ENCODE measurements at regions not wholly inside any gene's neighbourhood (a gene's known extent, or its start where the extent isn't known, plus 50 kb on each side); places are given as distances from the start of the nearest gene placed in this dataset.

DNA sequence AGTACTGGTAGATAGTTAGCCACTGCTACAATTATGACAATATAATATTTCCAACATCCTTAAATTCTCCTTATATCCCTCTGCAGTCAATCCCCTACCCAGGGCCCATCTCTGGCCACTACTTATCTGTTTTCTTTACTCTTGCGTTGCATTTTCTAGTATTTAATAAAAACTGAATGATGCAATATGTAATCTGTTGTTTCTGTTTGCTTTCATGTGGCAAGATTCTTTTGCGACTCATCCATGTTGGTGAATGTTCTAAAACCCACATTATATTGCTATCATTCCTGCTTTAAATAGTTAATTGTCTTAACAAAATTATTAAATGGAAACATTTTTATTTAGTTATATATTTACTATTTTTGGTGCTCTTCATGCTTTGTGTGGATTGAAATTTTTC, 338.5 kb downstream of the MDFIC start:
- H2BK15ac ChIP-seq (ENCODE audit: low read length) = no peak overlapping the region
- no peak overlapping the region for H3K18ac ChIP-seq (ENCODE audit: extremely low read depth, low read length)
- ChIA-PET POLR2A (ENCODE audit: partially characterized antibody) (no interaction called here), CTCF (ENCODE audit: partially characterized antibody) (no interaction called here)
- no peak overlapping the region for H4K5ac ChIP-seq (ENCODE audit: insufficient read length, low read depth, low read length)
- H2AFZ ChIP-seq (ENCODE audit: low read length) = no peak overlapping the region
- no peaks in the 10 kb centered on the region for H3K79me2 ChIP-seq (ENCODE audit: control insufficient read depth in 1 of 2, insufficient read depth in 2 of 2, low read length in 2 of 2)
- H4K8ac ChIP-seq (ENCODE audit: extremely low read depth, insufficient read depth, low read length) = no peak overlapping the region
- H3K9ac ChIP-seq (replicated peaks in 1 of 4; ENCODE audit: extremely low read depth in 1 of 4, low read depth in 3 of 4, low read length in 3 of 4) = no peak overlapping the region
- no peak overlapping the region for H3K23ac ChIP-seq (ENCODE audit: insufficient read length)
- no peak for TF ChIP-seq NANOG (IDR thresholded peaks at IDR 0.05; ENCODE audit: insufficient read depth, low read depth, low read length, poor library complexity, severe bottlenecking)
- TF ChIP-seq EZH2 (IDR thresholded peaks at IDR 0.05; ENCODE audit: low read depth, low read length, severe bottlenecking) = no peak
- no peak for TF ChIP-seq SRF (IDR thresholded peaks at IDR 0.05; ENCODE audit: low read depth, low read length)
- no peak for TF ChIP-seq ZNF274 (IDR thresholded peaks at IDR 0.05; ENCODE audit: borderline replicate concordance, extremely low read depth, low read length)
- no peak for TF ChIP-seq CTBP2 (IDR thresholded peaks at IDR 0.05; ENCODE audit: borderline replicate concordance, insufficient read depth, insufficient read length, low read length)
- TF ChIP-seq, protein P1, sequence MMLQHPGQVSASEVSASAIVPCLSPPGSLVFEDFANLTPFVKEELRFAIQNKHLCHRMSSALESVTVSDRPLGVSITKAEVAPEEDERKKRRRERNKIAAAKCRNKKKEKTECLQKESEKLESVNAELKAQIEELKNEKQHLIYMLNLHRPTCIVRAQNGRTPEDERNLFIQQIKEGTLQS (IDR thresholded peaks at IDR 0.05; ENCODE audit: insufficient read depth, low read depth, low read length) = no peak
- TF ChIP-seq SP4 (IDR thresholded peaks at IDR 0.05; ENCODE audit: low read length) = no peak
- no peak for TF ChIP-seq BRCA1 (IDR thresholded peaks at IDR 0.05; ENCODE audit: low read depth, low read length)
- no peak for TF ChIP-seq SIRT6 (IDR thresholded peaks at IDR 0.05; ENCODE audit: low read length)
- H2BK5ac ChIP-seq (ENCODE audit: low read depth, low read length) = no peak overlapping the region
- no peak overlapping the region for H3K56ac ChIP-seq (replicated peaks; ENCODE audit: insufficient read length, low read depth, low read length)
- H4K20me1 ChIP-seq (replicated peaks in 1 of 2; ENCODE audit: control insufficient read depth in 1 of 2, insufficient read depth in 2 of 2, low read length in 2 of 2) = no peaks in the 10 kb centered on the region
- H3K4ac ChIP-seq (replicated peaks; ENCODE audit: insufficient read length, low read depth, low read length) = no peak overlapping the region
- H2BK12ac ChIP-seq (ENCODE audit: low read depth, low read length) = no peak overlapping the region
- FAIRE-seq (no peak), DNase-seq (ENCODE audit: low read depth in 1 of 2, low spot score in 2 of 2) (no peak)
- no peak overlapping the region for H3K4me2 ChIP-seq (ENCODE audit: insufficient read depth in 1 of 2, low read depth in 2 of 2, low read length in 2 of 2)
- H3K27ac ChIP-seq (ENCODE audit: low read depth, low read length) = no peak overlapping the region
- H2AK5ac ChIP-seq (ENCODE audit: low read depth, low read length) = no peak overlapping the region
- no peak overlapping the region for H3K14ac ChIP-seq (ENCODE audit: insufficient read length)
- no peaks in the 10 kb centered on the region for H3K4me1 ChIP-seq (replicated peaks in 1 of 4; ENCODE audit: control insufficient read depth in 3 of 4, insufficient read depth in 4 of 4, low read length in 3 of 4)
- WGBS, 2 experiments (ENCODE audit: extremely low coverage in 1 of 2, insufficient coverage in 1 of 2, insufficient read length in 1 of 2, insufficient replicate concordance in 2 of 2, low coverage in 1 of 2, low lambda C conversion rate in 2 of 2, missing lambda C conversion rate in 1 of 2) = 88% methylated on average over 2 of the region's 2 CpGs; no CpG with 5 or more reads in 1 of the 2 experiments
- H3K23me2 ChIP-seq (ENCODE audit: low read depth, low read length) = no peaks in the 10 kb centered on the region
- no peaks in the 10 kb centered on the region for H3K36me3 ChIP-seq (ENCODE audit: control insufficient read depth in 2 of 4, insufficient read depth in 4 of 4, low read length in 3 of 4)
- no peaks in the 10 kb centered on the region for H3K27me3 ChIP-seq (replicated peaks in 1 of 4; ENCODE audit: control insufficient read depth in 3 of 4, extremely low read depth in 1 of 4, insufficient read depth in 3 of 4, low read length in 3 of 4)
- H2BK20ac ChIP-seq (ENCODE audit: low read length) = no peak overlapping the region
- no peak overlapping the region for H3K4me3 ChIP-seq (ENCODE audit: extremely low read depth in 1 of 4, insufficient read depth in 2 of 4, low read depth in 3 of 4, low read length in 4 of 4)
- no peak overlapping the region for H4K91ac ChIP-seq (replicated peaks; ENCODE audit: insufficient read length, low read length)
- no peak overlapping the region for H2BK120ac ChIP-seq (replicated peaks; ENCODE audit: low read depth, low read length)
- H3K9me3 ChIP-seq (ENCODE audit: insufficient read depth in 2 of 2, low read depth in 1 of 2, low read length in 1 of 2) = no peaks in the 10 kb centered on the region
- no peaks in the 10 kb centered on the region for H3K79me1 ChIP-seq (ENCODE audit: low read depth, low read length)
